ENCODE measurements at regions not wholly inside any gene's neighbourhood (a gene's known extent, or its start where the extent isn't known, plus 50 kb on each side); places are given as distances from the start of the nearest gene placed in this dataset.

DNA sequence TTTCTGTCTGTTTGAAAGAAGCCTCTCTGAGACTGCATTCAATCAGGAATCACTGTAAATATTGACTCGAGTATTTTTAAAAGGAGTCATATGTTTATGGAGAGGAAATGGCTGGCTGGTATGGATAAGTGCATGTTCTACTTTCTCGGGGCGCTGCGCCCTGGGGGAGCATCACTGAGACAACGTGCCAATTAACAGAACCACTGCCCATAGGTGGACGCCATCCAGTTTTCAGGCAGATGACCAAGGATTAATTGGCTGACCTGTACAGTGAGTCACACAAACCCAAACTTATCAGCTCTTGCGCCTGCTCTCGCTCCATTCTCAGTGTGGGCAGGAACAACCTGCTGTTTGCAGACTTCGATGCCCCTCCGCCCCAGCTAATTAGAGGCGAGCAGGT, 571.2 kb downstream of the QKI start:
- DNase-seq (ENCODE audit: low spot score): no peak

DNA sequence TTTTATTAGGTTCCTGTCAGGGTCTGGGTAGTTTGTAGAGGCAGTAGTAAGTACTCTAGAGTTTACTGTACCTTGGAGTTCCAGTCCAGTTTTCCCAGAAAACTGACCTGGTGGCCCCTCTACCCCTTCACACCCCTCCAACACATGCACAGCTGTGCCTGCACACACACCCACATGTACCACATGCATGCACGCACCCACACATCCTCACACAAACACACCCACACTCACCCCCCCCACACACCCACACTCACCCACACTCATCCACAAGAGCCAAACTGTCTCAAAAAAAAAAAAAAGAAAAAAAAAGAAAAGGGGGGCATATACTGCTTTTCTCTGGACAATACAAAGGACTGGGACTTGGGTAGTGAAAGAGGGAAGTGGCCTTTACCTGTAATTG, 570.5 kb downstream of the QKI start:
- no peak for DNase-seq (ENCODE audit: low spot score)

DNA sequence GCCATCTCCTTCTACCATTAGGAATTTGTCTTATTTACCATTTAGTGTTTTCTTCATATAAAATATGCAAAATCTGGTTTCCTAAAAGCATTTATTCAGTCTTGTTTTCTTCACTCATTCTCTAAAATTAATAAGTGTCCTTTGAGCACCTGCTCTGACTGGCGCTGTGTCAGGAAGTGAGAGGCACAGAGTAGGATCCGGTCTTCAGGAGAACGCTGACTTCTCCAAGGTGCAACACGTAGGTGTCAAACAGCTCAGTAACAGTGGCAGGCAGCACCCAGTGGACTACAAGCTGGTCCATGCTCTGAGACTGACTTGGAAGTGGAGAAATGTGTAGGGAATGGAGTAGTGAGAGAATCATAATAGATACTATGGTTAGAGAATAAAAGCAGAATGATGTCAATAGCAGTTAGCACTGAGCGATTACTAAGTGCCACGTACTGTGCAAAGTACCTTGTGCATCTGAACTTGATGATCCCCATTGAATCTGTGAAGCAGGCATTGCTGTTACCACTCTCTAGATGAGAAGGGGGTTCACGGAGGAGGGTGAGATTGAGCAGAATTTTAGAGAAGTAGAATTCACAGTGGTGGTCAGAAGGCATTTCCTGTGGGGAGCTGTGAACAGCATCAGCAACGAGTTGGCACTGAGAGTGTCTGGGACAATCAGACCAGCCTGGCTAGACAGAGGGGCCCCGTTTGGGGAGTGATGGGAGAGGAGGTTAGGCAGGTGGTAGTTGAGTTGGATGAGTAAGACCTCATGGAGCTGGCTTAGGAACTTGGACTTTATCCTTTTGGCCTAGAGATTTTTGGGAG, 569.8 kb downstream of the QKI start:
- DNase-seq (ENCODE audit: low spot score): no peak

DNA sequence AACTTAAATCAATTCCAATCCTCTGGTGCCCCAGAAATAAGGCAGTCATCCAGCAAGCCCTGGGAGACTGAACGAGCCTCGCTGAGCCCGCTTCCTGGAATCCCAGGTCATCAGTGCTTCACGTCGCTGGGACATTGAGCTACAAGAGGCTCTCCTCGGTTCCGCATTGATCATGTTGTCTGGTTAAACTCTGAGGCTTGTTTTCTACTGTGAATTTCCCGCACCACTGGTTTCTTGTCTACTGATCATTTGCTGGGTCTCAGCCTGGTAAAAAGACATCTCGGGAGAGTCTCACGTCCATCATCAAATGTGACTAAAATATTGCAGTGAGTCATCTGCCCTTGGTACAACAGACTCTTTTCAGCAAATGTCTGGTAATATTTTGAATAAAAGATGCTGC, 569.2 kb downstream of the QKI start:
- DNase-seq (ENCODE audit: low spot score): no peak

DNA sequence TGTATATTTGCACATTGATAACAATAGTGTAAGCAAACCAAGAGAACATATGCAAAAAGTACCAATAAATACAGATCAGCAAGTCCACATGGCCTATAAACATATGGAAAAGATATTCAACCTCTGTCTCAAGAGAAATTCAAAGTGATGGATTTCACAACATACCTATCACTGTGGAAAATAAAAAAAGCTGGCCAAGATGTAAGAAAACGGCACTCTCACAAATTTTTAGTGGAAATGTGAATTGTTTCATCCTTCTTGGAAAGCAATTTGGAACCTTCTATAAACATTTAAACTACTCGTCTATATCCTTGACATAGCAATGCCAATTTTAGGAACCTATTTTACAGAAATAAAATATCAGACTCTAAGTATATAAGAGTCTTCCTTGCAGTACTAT, 559.8 kb downstream of the QKI start:
- no peak for DNase-seq (ENCODE audit: low spot score)

DNA sequence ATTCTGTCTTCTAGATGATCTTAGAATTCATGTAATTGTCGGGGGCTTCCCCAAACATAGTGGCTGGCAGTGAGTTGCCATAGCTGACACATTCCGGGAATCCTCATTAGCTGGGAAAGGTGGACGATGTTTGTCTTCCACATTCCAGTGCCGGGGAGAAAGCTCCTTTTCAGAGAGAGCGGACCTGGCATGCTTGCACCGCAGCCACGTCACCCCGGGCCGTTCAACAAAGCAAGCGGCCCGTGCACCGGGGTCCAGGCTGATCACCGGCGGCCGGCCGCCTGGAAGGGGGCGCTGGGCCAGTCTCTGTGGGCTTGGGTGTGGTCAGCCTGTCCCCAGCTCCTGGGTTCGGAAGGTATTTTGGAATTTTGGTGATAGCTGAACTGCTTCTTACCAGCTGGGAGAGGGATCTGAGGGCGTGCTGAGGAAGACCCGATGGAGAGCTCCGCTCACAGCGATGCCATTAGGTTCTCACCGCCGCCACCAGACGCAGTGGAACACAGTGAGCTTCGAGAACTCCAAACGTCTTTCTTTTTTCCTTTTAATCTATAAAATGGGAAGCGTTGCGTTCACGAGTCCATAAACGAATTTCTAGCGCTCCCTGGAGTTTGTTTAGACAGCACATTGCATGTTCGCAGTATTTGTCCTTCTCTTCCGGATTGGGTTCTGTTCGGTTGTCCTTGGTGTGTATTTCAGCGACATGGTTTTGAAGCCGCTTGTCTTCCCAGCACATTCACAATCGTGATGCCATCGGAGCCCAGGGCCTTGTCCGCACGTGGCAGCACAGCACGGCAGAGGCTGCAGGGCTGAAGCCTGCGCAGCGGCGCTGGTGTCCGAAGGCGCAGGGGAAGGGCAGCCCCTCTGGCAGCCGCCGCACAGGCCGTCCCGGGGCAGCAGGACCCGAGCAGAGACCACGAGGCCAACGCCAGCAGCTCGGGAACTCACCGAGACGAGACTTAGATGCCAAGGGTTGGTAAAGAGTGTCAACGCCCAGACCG, 557.6 kb downstream of the QKI start:
- no peak for DNase-seq (ENCODE audit: low spot score)

DNA sequence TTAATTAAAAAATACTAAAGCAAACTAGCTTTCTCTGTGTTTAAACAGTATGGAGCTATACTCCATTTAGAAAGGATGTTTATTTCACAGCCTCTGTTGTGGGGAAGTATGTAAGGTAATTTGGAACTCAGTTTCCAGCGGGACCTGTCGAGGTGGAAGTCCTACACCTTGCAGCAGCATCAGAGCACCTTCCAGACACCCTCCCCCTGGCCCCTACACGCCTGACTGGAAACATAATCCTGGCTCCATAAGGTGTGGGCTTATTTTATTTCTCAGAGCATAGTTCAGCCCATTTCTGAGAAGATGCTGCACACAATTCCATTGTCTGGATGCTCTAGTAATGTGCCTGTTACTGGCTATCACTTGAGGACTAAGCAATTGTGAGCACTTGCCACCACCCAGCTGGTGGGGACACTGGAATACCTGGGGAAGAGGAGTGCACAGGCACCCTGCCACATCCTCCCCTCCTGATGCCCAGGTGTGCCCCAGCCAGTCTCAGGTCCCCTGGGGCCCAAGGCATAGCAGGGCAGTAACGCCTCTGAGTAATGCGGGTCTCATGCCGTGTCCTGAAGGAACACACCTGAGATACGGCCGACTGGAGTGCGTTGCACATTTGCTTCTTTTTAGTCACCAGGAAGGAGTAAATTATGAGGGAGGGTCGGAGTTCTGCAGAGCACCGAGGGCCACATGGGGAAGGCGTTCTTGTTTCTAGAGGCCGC, 556.5 kb downstream of the QKI start:
- DNase-seq (ENCODE audit: low spot score): no peak

DNA sequence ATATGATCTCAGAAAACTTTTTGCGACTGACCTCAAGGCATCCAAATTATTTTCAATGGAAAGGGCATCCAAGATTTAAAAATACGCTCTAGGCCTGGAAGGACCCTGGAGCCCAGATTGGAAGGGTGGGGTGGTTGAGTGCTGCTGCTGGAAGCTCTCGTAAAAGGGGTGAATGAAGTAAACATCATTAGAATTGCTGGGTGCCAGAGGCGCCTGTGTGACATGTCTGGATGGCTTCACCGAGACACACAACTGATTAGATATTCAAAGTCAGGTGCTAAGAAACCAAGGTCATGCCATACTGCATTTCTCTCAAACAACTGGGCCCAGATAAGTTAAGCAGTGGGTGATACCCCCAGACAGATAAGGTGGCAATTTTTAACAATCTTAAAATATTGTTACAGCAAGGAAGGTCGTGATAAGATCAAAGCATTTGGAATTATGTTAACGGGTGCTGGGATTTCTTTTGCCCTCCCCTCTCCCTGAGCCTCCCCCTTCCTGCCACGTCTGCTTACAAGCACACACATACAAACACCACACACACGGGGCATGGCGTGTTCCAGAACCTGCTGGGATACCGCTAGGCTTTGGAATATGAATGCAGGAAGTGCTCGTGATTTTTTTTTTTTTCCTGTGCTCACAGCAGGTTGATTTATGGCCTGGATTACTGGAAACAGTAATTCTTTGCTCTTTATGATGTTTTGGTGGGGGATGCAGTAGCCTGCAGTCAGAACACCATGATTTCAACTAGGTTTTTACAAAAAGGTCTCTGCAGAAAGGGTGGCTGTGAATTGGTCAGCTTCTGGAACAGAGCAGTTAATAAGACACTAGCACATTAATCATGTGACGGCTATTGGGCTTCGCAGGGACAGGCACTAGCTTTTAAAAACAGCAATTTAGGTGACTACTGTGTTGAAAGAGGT, 551.2 kb downstream of the QKI start:
- DNase-seq (ENCODE audit: low spot score): no peak

DNA sequence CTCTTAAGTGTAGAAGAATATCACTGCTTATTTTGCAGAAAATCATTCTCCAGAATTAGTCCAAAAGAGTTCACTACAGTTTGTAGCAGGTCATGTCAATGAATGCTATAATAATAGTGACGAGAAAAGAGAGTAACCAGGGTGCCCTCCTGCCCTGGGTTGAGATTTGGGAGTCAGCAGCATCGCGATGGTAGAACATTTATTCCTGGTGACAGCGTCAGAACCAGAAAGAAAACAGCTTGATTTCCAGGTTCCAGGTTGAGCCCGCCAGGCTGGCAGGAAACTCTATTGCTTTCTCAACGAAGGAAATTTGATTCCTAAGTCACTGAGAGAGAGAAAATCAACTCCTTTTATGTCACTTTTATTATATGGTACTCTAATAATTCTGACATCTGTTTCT, 550.3 kb downstream of the QKI start:
- DNase-seq (ENCODE audit: low spot score): no peak

DNA sequence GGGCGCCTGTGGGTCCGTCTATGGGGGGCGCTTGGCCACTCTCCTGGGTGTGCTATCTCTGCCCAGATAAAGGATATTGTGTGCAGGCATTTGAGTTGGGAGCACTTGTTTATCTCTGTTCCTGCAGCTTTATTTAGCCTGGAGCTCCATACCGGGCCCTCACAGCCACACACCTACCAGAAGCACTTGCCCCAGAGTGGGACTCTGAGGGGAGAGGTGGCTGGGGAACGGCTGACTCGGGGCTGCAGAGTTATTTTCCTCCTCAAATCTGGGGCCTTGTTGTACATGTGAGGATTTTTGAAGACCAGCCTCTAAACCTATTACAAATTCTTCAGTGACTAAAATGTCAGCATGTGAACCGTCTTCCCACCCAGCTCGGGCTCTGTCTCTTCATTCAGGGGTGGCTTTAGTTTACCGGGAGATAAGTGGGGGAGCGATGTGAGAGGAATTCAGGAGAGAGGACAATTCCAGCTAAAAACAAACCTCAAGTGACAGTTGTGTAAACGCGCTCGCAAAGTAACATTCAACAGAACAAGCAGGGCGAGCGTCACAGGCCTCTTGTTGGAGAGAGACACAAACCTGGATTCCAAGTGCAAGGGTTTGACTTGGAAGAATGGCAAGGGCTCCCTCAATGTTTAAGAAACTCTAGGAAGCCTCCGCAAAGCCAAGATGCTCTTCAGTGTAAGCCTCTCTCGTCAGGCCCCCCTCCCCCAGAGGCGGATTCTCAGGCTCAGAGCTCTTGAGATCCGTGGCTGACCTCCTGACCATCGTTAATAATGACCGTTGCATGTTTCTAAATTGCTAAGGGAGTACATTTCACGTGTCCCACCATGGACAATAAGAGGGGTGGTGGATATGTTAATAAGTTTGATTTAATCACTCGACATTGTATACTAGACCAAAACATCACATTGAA, 548.9 kb downstream of the QKI start:
- DNase-seq (ENCODE audit: low spot score): no peak

DNA sequence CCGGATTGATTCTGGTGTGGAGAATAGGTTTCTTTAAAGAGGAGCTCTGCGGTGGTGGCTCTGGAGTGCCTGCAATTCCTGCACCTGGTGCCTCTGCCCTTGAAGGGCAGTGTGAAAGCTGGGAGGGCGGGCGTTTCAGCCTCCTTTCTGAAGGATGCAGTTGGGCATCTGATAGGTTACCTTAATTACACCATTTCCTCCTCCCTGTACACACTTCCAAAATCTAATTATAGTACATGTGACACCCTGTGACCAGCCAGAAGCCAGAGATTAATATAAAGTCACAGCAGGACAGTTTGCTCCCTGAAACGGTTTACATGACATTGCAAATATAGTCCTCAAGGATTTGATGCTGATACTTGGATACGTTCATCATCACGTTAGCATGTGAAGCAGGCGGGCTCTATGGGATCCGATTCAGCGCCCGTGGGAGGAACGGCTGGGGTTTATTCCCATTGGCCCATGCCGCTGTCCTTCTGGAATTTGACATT, 548.2 kb downstream of the QKI start:
- no peak for DNase-seq (ENCODE audit: low spot score)

DNA sequence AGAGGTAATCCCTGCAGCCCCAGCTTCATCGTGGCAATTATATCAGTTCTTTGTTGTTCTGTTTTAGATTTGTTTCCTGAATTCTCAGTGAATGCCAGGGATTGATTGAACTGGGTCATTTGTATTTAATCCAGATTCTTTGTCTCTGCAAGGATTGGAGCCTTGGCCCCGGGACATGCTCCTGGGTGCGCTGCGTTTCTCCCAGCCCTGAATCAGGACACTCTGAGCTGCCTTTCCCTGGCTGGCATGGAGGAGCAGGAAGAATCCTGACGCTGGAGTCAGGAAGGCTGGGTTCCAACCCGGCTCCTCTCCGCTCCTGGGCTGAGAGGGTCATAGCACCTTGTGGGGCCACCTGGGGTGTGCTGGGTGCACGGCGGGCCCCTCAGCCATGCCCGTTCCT, 545.6 kb downstream of the QKI start:
- DNase-seq (ENCODE audit: low spot score): no peak

DNA sequence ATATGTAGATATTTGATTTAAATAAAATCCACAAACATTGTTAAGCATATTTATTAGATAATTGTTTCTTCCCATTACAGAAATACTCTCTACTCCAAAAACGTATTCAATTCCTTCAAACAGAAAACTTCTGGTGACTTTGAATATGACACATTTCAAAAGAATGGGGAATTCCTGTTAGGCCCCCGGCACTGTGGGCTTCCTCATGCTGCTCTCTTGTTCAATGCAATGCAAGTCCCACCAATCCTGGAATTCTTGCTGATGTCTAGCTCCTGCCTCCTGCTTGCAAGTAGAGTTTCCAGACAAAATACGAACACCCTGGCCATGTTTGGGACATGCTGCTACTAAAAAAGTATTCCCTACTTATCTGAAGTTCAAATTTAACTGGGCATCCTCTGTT, 544.1 kb downstream of the QKI start:
- no peak for DNase-seq (ENCODE audit: low spot score)

DNA sequence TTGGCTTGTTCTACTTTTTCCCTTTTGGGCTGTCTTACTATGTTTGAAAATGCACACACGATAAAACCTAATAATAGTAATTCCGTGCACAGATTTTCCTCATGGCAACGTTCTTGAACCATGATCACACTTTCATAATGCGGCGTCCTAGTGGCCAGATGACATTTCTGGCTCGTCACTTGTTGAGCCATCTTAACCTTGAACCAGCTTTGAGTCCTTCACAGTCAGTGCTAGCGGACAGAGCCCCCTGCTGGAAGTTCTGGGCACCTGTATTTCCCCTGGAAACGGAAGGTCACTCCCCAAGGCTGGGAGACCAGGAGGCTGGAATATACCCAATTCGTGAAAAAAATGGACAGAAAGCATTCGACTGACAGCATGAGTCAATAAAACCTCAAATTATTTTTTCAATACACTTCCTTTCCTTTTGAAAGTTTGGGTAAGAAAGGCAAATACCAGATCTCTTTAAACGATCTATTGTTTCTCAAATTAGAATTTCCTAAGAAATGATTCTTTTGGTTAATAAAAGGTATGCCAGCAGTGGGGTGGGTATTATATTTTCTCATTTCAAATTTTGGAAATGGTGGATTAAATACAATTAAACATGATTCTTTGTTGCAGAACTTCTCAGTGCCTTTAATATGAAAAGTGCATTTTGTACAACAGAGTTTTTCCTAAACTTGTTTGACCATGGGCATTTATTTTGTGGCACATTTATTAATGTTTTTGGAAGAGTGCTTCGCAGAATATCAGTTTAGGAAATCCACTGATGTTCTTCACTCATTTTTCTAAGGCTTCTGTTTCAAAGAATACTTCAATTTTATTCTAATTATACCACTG, 542.3 kb downstream of the QKI start:
- DNase-seq (ENCODE audit: low spot score): peak; percentile 63

DNA sequence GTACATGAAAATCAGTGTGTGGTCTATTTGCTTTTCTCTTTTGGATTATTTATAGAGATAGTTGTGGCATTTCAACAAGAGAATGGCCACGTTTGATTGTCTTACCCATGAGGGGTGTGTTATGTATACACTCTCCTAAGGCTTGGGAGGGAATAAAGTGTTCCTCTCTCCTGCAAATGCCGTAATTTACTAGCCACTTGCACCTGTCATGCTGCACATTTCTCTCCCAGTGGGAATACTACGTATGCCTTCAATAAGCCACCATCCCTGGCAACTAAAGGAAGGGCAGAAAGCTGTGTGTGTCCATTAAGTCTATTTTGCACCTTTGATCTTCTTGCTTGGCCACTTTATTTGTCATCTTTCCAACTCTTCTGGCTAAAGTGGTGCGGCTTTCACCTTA, 541.2 kb downstream of the QKI start:
- no peak for DNase-seq (ENCODE audit: low spot score)

DNA sequence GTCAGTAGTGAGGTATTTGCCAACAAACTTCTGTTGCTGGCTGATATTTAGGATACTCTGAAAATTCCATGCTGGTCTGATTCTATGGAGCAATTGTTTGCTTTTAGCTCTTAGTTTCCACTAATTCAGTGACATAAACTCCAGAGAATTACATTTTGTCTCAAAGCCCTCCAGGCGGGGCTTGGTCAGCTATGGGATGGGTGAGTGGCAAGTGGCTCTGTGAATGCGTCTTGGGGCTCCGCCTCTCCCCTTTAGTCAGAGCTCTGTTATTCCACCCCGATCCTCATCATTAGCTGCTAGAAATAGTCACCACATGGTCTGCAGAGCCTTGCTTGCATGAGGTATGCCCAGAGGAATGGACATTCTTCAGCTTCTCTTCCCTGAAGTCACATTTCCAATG, 540.6 kb downstream of the QKI start:
- no peak for DNase-seq (ENCODE audit: low spot score)

DNA sequence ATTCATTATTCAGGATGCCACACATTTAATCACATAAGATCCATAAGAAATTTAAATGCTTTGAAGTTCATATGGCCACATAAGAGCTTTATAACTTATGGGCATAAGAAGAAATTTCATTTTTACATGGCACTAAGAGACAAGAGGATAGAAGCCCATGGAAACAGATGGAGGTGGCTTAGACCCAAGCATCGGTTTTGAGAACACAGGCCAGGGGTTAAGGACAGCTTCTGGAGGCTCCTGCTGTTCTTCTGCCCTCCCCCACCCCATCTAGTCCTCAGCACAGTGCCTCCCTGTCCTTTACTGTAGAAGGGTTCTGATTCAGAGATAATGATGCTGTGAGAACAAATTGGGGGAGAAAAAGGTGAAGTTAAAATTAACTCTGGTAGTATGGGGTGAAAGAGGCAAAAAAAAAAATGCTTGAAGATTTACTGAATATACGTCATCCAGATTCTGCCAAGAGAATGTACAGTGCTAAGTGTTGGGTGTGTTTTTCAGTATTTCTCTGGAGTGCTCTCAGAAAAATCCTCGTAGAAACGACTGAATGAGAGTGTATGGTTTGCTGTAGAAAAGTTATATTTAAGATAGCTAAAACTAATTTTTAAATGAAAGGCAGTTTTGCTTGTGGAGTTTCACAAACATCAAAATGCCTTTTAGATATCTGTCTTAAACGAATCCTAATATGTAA, 539.7 kb downstream of the QKI start:
- no peak for DNase-seq (ENCODE audit: low spot score)

DNA sequence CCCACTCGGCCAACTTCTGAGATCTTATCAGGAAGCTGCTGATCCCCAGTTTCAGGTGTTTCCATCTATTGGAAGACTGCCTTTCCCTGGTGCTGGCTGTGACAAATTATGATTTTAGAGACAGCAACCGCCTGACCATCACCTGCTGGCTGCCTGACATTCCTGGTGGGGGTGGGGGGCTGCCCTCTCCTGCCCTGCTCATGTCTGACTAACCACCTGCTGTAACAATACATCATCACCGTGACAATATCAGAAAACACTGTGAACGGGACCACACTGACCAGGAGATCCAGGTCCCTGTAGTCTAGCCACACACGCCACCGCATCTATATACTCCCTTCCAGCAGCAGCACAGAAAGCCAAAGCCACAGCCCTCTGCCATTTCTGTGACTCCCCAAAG, 537.5 kb downstream of the QKI start:
- no peak for DNase-seq (ENCODE audit: low spot score)

DNA sequence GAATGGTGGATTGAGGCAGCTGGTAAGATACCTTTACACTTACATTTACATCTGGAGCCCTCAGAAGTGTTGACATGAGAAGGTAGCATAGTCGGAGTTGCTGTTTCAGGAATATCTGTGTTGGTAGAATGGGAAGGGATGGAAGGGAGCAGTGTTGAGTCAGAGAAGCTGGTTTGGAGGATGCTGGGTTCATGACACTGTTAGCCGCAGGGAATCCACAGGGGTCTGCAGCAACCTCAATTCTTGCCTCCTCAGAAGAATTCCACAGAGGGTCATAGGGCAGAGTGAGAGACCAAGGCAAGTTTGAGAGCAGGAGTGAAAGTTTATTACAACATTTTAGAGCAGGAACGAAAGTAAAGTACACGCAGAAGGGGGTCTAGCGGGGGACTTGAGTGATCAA, 536.8 kb downstream of the QKI start:
- DNase-seq (ENCODE audit: low spot score): no peak
